HUES48 (cell line): ENCODE measurements at regions not wholly inside any gene's neighbourhood (a gene's known extent, or its start where the extent isn't known, plus 50 kb on each side); places are given as distances from the start of the nearest gene placed in this dataset.
"Not testable (repeated sequence)": the region's sequence is repeated elsewhere in the genome, so short reads cannot be mapped to it uniquely, and the experiment has no call there.

Source experiments
- H3K27ac ChIP-seq: one replicate; pipeline ENCODE4 v1.7.0; 2013; ENCODE audit warnings: low read depth, low read length, inconsistent platforms
- H3K27me3 ChIP-seq: 2 replicates; pipeline ENCODE4 v1.6.1; 2013; ENCODE audit warnings: mild to moderate bottlenecking, low read length; ENCODE audit not compliant: control insufficient read depth, insufficient read depth
- H3K36me3 ChIP-seq: 2 replicates; pipeline ENCODE4 v1.6.1; 2013; ENCODE audit warnings: low read length; ENCODE audit not compliant: control insufficient read depth, insufficient read depth
- H3K4me1 ChIP-seq: 2 replicates; pipeline ENCODE4 v1.6.1; 2013; ENCODE audit warnings: mild to moderate bottlenecking, low read length; ENCODE audit not compliant: control insufficient read depth, insufficient read depth
- H3K4me3 ChIP-seq: 2 replicates; pipeline ENCODE4 v1.5.1; 2013; ENCODE audit warnings: mild to moderate bottlenecking, low read depth, low read length
- H3K9ac ChIP-seq: 2 replicates; pipeline ENCODE4 v1.6.1; 2013; ENCODE audit warnings: mild to moderate bottlenecking, low read depth, low read length, moderate library complexity
- H3K9me3 ChIP-seq: 2 replicates; pipeline ENCODE4 v1.6.1; 2013; ENCODE audit warnings: low read length; ENCODE audit not compliant: control insufficient read depth, insufficient read depth

DNA sequence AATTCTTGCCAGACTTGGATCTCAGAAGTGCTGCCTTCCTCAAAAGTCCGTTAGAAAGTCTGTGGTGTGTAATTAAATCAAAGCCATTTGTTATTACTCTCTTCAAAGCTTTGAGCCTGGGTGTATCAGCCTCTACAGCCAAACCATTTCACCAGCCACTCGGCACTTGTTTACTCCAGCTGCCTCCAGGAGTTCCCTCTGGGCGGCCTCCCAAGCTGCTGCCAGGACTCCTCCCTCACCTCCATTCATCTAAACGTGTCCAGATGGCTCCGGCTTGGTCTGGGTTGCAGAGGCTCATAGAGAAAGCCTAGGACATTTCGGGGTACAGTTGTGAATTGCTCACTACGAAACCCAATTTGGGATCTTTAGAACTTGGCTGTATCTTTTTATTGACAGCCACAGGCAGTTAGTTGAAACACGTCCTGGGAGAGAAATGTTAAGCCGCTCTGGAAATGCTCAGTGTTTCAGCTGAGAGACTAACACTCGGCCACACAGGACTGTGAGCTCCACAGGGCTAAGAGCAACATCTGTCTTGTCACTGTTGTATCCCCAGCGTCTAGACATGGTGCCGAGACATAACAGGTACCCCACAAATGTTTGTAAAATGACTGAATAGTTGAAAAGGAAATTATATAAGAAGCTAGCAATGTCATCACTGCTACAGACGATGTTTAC, 116.9 kb upstream of the NGF start:
- Histone ChIP-seq H3K27ac (no peak overlapping the region), H3K4me3 (no peak overlapping the region), H3K9me3 (no peaks in the 10 kb centered on the region), H3K36me3 (no peaks in the 10 kb centered on the region), H3K27me3 (no peaks in the 10 kb centered on the region), H3K4me1 (no peaks in the 10 kb centered on the region), H3K9ac (no peak overlapping the region)

DNA sequence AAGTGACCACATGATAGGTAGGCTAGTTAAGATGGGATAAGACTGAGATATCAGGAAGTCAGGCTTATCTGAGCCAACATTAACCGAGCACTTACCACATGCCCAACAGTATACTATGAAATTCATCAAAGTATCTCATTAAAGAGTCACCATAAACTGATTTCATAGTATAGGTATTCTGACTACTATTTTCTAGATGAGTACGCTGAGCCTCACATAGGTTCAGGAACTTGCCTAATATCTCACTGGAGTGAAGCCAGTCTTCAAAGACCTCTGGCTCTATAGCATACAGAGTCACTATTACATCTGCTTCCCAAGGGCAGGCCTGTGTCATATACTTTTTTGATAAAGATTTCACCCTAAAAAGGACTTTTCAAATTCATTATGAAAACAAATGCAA, 115.6 kb upstream of the NGF start:
- Histone ChIP-seq H3K9me3 (no peaks in the 10 kb centered on the region), H3K27me3 (no peaks in the 10 kb centered on the region), H3K4me1 (no peaks in the 10 kb centered on the region), H3K36me3 (no peaks in the 10 kb centered on the region), H3K4me3 (no peak overlapping the region), H3K9ac (no peak overlapping the region), H3K27ac (no peak overlapping the region)

- no peaks in the 10 kb centered on the region for H3K4me1 ChIP-seq
- no peaks in the 10 kb centered on the region for H3K9me3 ChIP-seq
- no peaks in the 10 kb centered on the region for H3K36me3 ChIP-seq
- no peak overlapping the region for H3K9ac ChIP-seq
- no peaks in the 10 kb centered on the region for H3K27me3 ChIP-seq
- H3K27ac ChIP-seq: no peak overlapping the region
- H3K4me3 ChIP-seq: no peak overlapping the region
These were observed 114.7 kb upstream of the NGF start for GRCh38 chr1:115452600-115453329.

GRCh38 chr1:115450501-115451040, 112.5 kb upstream of the NGF start:
- Histone ChIP-seq H3K4me1 (no peaks in the 10 kb centered on the region), H3K27me3 (no peaks in the 10 kb centered on the region), H3K36me3 (no peaks in the 10 kb centered on the region), H3K9ac (no peak overlapping the region), H3K9me3 (no peaks in the 10 kb centered on the region), H3K4me3 (no peak overlapping the region), H3K27ac (no peak overlapping the region)

GRCh38 chr1:115448282-115449044, 110.4 kb upstream of the NGF start:
- no peak overlapping the region for H3K4me3 ChIP-seq

GRCh38 chr1:115447672-115448071, 109.6 kb upstream of the NGF start:
- Histone ChIP-seq H3K36me3 (no peaks in the 10 kb centered on the region), H3K4me3 (no peak overlapping the region)

More at GRCh38 chr1:115448282-115449044, 110.4 kb upstream of the NGF start:
- Histone ChIP-seq H3K9me3 (no peaks in the 10 kb centered on the region), H3K36me3 (no peaks in the 10 kb centered on the region), H3K4me1 (no peaks in the 10 kb centered on the region), H3K27me3 (no peaks in the 10 kb centered on the region), H3K27ac (no peak overlapping the region), H3K9ac (no peak overlapping the region)

GRCh38 chr1:115445090-115445489, 107.0 kb upstream of the NGF start:
- Histone ChIP-seq H3K27ac (no peak overlapping the region), H3K4me3 (no peak overlapping the region), H3K36me3 (no peaks in the 10 kb centered on the region), H3K27me3 (no peaks in the 10 kb centered on the region), H3K9me3 (no peaks in the 10 kb centered on the region), H3K9ac (no peak overlapping the region), H3K4me1 (no peaks in the 10 kb centered on the region)

More at GRCh38 chr1:115447672-115448071, 109.6 kb upstream of the NGF start:
- no peaks in the 10 kb centered on the region for H3K4me1 ChIP-seq
- H3K27me3 ChIP-seq: no peaks in the 10 kb centered on the region
- no peaks in the 10 kb centered on the region for H3K9me3 ChIP-seq
- no peak overlapping the region for H3K27ac ChIP-seq
- no peak overlapping the region for H3K9ac ChIP-seq

DNA sequence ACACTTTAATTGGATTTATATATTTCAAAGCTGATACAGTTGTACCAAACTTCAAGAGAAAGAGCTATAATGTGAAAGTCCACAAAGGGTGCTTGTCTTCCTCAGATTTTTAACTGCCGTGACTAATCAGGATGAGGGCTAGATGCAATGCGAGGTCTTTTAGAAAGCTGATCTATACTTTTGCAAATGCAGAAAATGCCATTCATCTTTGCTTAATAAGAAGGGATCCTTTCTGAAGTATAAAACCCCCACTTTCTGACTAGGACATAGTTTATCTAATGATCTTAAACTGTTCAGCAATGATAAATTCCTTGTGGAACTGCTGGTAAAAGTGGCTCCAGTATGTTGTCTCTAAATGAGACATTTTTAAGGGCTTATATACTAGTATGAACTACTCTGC, 102.7 kb upstream of the NGF start:
- Histone ChIP-seq H3K4me3 (no peak overlapping the region), H3K9me3 (no peaks in the 10 kb centered on the region), H3K36me3 (no peaks in the 10 kb centered on the region), H3K9ac (no peak overlapping the region), H3K4me1 (peaks cover 20% of the 10 kb centered on the region), H3K27me3 (no peaks in the 10 kb centered on the region), H3K27ac (no peak overlapping the region)

DNA sequence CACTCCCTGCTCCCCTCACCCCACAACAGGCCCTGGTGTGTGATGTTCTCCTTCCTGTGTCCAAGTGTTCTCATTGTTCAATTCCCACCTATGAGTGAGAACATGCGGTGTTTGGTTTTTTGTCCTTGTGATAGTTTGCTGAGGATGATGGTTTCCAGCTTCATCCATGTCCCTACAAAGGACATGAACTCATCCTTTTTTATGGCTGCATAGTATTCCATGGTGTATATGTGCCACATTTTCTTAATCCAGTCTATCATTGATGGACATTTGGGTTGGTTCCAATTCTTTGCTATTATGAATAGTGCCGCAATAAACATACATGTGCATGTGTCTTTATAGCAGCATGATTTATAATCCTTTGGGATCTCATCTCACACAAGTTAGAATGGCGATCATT, 101.5 kb upstream of the NGF start:
- not testable (repeated sequence) for H3K27ac ChIP-seq, H3K4me3 ChIP-seq, H3K9ac ChIP-seq, H3K27me3 ChIP-seq, H3K9me3 ChIP-seq, H3K36me3 ChIP-seq
- peaks cover 20% of the 10 kb centered on the region for H3K4me1 ChIP-seq

- no peak overlapping the region for H3K27ac ChIP-seq
- peaks cover 20% of the 10 kb centered on the region for H3K4me1 ChIP-seq
- H3K9me3 ChIP-seq: no peaks in the 10 kb centered on the region
- H3K27me3 ChIP-seq: no peaks in the 10 kb centered on the region
- H3K4me3 ChIP-seq: no peak overlapping the region
- no peaks in the 10 kb centered on the region for H3K36me3 ChIP-seq
- H3K9ac ChIP-seq: no peak overlapping the region
These were observed 99.1 kb upstream of the NGF start for GRCh38 chr1:115437196-115437595.

GRCh38 chr1:115436596-115436995, 98.5 kb upstream of the NGF start:
- no peaks in the 10 kb centered on the region for H3K36me3 ChIP-seq
- no peak overlapping the region for H3K9ac ChIP-seq
- no peaks in the 10 kb centered on the region for H3K27me3 ChIP-seq
- H3K4me1 ChIP-seq: peaks cover 20% of the 10 kb centered on the region
- no peak overlapping the region for H3K27ac ChIP-seq
- H3K4me3 ChIP-seq: no peak overlapping the region; the same call in 1 of the 2 replicates
- no peaks in the 10 kb centered on the region for H3K9me3 ChIP-seq
